Panc1 (cell line): ENCODE measurements at regions not wholly inside any gene's neighbourhood (a gene's known extent, or its start where the extent isn't known, plus 50 kb on each side); places are given as distances from the start of the nearest gene placed in this dataset.

Experiments
- ATAC-seq: fragments of 200-7000 bp; cut with Tn5 transposase; 2 replicates; pipeline ENCODE4 v1.9.1; 2020; ENCODE audit warnings: mild to moderate bottlenecking, moderate library complexity
- BruUV-seq: library from RNA; stranded (reverse); fragments of 400-500 nt; replicated peaks from 2 replicates; lab custom pipeline; 2021; lab: Mats Ljungman, UMichigan
- CTCF ChIA-PET: fragments of 300-600 bp; sonication (Branson Sonifier 250); formaldehyde crosslinking; loops from one replicate; lab custom pipeline; 2022; ENCODE audit warnings: antibody characterized with exemption; lab: Charles Lee
- POLR2A ChIA-PET: fragments of 300-600 bp; sonication (Branson Sonifier 250); formaldehyde crosslinking; loops from one replicate; lab custom pipeline; 2022; ENCODE audit warnings: antibody characterized with exemption; lab: Charles Lee
- DNase-seq: peaks from one replicate; pipeline ENCODE4 v3.0.0-alpha.2; 2010; ENCODE audit warnings: low read depth, low spot score
- H3K27ac ChIP-seq: 2 replicates; pipeline ENCODE4 v1.5.1; 2011; ENCODE audit warnings: mild to moderate bottlenecking, low read length, inconsistent platforms
- H3K27me3 ChIP-seq: fragments of 200-500 bp; sonication (Bioruptor generic); 2 replicates; pipeline ENCODE4 v1.6.0; 2014; ENCODE audit warnings: low read length, inconsistent platforms; ENCODE audit not compliant: control insufficient read depth, insufficient read depth
- H3K36me3 ChIP-seq: fragments of 200-500 bp; sonication (Bioruptor generic); 2 replicates; pipeline ENCODE4 v1.5.1; 2014; ENCODE audit warnings: inconsistent platforms, mild to moderate bottlenecking, low read length, moderate library complexity; ENCODE audit not compliant: control insufficient read depth, insufficient read depth
- H3K4me1 ChIP-seq: 2 replicates; pipeline ENCODE4 v1.5.1; 2011; ENCODE audit warnings: inconsistent platforms, mild to moderate bottlenecking, low read length, moderate library complexity; ENCODE audit not compliant: control insufficient read depth, insufficient read depth
- H3K4me3 ChIP-seq, 2 experiments: 2 replicates each; pipeline ENCODE4 v1.5.1; 2011 to 2012; ENCODE audit warnings: low read depth in 2 of 2, low read length in 2 of 2, mild to moderate bottlenecking in 2 of 2, inconsistent platforms in 1 of 2, moderate library complexity in 1 of 2
- H3K9me3 ChIP-seq: fragments of 200-500 bp; sonication (Bioruptor generic); 2 replicates; pipeline ENCODE4 v1.5.1; 2014; ENCODE audit warnings: low read depth, mild to moderate bottlenecking, inconsistent platforms, low read length, moderate library complexity; ENCODE audit not compliant: control insufficient read depth, insufficient read depth
- SIN3A ChIP-seq: IDR thresholded peaks from 2 replicates; pipeline ENCODE4 v1.6.1; 2012; ENCODE audit warnings: low read depth, mild to moderate bottlenecking, low read length, moderate library complexity, borderline replicate concordance; ENCODE audit not compliant: insufficient read depth
- TCF7L2 ChIP-seq: IDR thresholded peaks from 2 replicates; pipeline ENCODE4 v1.6.1; 2011; ENCODE audit warnings: mild to moderate bottlenecking, low read depth, low read length, inconsistent platforms
- in situ Hi-C: cut with HindIII; loops from 2 replicates; pipeline ENCODE4 v1.10.0; 2016; ENCODE audit warnings: low sequenced_read_pairs, low pct_unique_long_range_greater_than_20kb
- intact Hi-C: fragments of 100-400 bp; cut with micrococcal nuclease; formaldehyde crosslinking; loops from one replicate; pipeline ENCODE4 v1.10.0; 2022; ENCODE audit not compliant: unreplicated experiment
- TF ChIP-seq, protein P1 (sequence below), 2 experiments: IDR thresholded peaks; 2 replicates each; pipeline ENCODE4 v1.6.1; 2011 to 2012; ENCODE audit warnings: low read depth in 2 of 2, control low read depth in 1 of 2, low read length in 1 of 2, mild to moderate bottlenecking in 1 of 2, moderate library complexity in 1 of 2; ENCODE audit not compliant: insufficient read depth in 1 of 2
- TF ChIP-seq, protein P2 (sequence below): fragments of 450-650 bp; IDR thresholded peaks from 2 replicates; pipeline ENCODE4 v1.5.1; 2017; ENCODE audit warnings: mild to moderate bottlenecking

DNA sequence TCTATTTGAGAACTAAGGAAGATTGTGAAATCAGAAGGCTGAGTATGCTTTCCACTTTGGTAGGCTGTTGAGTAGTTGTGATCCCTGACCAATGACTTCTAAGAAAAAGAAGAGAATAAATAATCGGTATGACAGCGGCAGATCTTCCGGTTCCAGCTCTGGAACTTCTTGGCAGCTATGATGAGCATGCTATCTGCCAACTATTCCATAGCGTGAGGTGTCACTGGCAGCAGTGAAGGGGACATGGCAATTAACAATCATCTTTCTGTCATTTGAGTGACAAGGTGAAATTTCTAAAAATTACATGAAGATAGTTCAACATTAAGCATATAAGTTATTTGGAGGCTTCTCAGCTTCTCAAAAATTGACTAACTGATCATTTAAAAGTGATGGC, 140.1 kb upstream of the NETO1 start:
- intact Hi-C loops (no loop called here), in situ Hi-C loops (no loop called here)
- no peaks in the 10 kb centered on the region for H3K4me1 ChIP-seq
- no peaks in the 10 kb centered on the region for H3K36me3 ChIP-seq
- CTCF ChIA-PET = no interaction called here
- TF ChIP-seq TCF7L2 = no peak
- TF ChIP-seq, protein P1, sequence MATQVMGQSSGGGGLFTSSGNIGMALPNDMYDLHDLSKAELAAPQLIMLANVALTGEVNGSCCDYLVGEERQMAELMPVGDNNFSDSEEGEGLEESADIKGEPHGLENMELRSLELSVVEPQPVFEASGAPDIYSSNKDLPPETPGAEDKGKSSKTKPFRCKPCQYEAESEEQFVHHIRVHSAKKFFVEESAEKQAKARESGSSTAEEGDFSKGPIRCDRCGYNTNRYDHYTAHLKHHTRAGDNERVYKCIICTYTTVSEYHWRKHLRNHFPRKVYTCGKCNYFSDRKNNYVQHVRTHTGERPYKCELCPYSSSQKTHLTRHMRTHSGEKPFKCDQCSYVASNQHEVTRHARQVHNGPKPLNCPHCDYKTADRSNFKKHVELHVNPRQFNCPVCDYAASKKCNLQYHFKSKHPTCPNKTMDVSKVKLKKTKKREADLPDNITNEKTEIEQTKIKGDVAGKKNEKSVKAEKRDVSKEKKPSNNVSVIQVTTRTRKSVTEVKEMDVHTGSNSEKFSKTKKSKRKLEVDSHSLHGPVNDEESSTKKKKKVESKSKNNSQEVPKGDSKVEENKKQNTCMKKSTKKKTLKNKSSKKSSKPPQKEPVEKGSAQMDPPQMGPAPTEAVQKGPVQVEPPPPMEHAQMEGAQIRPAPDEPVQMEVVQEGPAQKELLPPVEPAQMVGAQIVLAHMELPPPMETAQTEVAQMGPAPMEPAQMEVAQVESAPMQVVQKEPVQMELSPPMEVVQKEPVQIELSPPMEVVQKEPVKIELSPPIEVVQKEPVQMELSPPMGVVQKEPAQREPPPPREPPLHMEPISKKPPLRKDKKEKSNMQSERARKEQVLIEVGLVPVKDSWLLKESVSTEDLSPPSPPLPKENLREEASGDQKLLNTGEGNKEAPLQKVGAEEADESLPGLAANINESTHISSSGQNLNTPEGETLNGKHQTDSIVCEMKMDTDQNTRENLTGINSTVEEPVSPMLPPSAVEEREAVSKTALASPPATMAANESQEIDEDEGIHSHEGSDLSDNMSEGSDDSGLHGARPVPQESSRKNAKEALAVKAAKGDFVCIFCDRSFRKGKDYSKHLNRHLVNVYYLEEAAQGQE (IDR thresholded peaks at IDR 0.05; ENCODE audit: insufficient read depth in 1 of 2, low read depth in 2 of 2, low read length in 1 of 2) = no peak
- TF ChIP-seq SIN3A = no peak
- TF ChIP-seq, protein P2, sequence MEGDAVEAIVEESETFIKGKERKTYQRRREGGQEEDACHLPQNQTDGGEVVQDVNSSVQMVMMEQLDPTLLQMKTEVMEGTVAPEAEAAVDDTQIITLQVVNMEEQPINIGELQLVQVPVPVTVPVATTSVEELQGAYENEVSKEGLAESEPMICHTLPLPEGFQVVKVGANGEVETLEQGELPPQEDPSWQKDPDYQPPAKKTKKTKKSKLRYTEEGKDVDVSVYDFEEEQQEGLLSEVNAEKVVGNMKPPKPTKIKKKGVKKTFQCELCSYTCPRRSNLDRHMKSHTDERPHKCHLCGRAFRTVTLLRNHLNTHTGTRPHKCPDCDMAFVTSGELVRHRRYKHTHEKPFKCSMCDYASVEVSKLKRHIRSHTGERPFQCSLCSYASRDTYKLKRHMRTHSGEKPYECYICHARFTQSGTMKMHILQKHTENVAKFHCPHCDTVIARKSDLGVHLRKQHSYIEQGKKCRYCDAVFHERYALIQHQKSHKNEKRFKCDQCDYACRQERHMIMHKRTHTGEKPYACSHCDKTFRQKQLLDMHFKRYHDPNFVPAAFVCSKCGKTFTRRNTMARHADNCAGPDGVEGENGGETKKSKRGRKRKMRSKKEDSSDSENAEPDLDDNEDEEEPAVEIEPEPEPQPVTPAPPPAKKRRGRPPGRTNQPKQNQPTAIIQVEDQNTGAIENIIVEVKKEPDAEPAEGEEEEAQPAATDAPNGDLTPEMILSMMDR = no peak
- BruUV-seq = no TSS peak
- no peak overlapping the region for H3K4me3 ChIP-seq
- no peak overlapping the region for H3K27ac ChIP-seq
- H3K9me3 ChIP-seq = no peaks in the 10 kb centered on the region
- no peak for ATAC-seq
- no peaks in the 10 kb centered on the region for H3K27me3 ChIP-seq
- POLR2A ChIA-PET = no interaction called here
- no peak for DNase-seq

DNA sequence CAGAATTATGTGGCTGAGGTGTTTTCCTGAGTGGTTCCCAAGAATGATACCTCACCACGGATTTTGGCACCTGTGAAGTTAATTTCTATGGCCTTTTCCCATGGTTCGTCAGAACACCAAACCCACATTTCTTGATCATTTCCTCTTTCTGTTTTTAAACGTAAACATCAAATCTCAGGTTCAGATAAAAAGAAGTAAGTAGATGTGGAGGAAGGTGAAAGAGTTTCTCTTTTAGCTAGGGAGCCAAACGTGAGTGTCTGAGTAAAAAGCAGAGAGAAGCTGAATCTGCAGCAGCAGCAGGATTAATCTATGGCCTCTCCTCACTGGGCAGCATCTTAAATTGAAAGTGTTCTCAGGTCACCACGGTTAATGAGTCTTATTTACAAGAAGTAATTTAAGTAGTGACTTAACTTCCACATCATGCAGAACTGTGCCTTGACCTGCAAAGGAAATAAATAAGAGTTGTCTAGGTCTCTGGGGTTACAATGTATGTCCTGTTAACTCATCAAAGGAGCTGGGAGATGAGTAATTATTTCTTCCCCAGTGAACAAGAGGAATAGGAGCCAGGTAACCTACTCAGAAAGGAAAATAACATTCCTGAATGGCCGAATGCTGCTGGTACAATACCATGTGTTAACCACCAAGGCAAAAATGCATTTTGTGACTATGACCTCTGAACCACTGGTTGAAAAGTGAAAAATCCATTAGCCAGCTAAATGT, 139.6 kb upstream of the NETO1 start:
- Histone ChIP-seq H3K36me3 (no peaks in the 10 kb centered on the region), H3K9me3 (no peaks in the 10 kb centered on the region), H3K27me3 (no peaks in the 10 kb centered on the region), H3K27ac (no peak overlapping the region), H3K4me1 (no peaks in the 10 kb centered on the region), H3K4me3 (no peak overlapping the region)
- TF ChIP-seq, protein P2 = no peak
- intact Hi-C loops = no loop called here
- in situ Hi-C loops = no loop called here
- ChIA-PET CTCF (no interaction called here), POLR2A (no interaction called here)
- ATAC-seq (no peak), DNase-seq (no peak)
- no TSS peak for BruUV-seq
